Loucy (cell line): ENCODE measurements at regions not wholly inside any gene's neighbourhood (a gene's known extent, or its start where the extent isn't known, plus 50 kb on each side); places are given as distances from the start of the nearest gene placed in this dataset.

ENCODE experiments used
- H2AFZ ChIP-seq: fragments of 200-600 bp; sonication (generic); 2 replicates; pipeline ENCODE4 v1.6.0; 2016; ENCODE audit warnings: antibody characterized with exemption, mild to moderate bottlenecking, low read length, moderate library complexity
- H3F3A ChIP-seq: fragments of 200-600 bp; 2 replicates; pipeline ENCODE4 v1.6.0; 2016; ENCODE audit warnings: antibody characterized with exemption, low read depth, mild to moderate bottlenecking
- H3K27me3 ChIP-seq: fragments of 200-600 bp; sonication (generic); 2 replicates; pipeline ENCODE4 v1.6.1; 2014; ENCODE audit warnings: low read length, mild to moderate bottlenecking; ENCODE audit not compliant: insufficient read depth, poor library complexity, severe bottlenecking
- H3K36me3 ChIP-seq: fragments of 200-600 bp; sonication (generic); 2 replicates; pipeline ENCODE4 v1.6.1; 2016; ENCODE audit warnings: low read length; ENCODE audit not compliant: insufficient read depth
- H3K4me1 ChIP-seq: fragments of 200-600 bp; sonication (generic); 2 replicates; pipeline ENCODE4 v1.5.1; 2014; ENCODE audit warnings: low read length, mild to moderate bottlenecking; ENCODE audit not compliant: insufficient read depth, poor library complexity, severe bottlenecking
- H3K4me2 ChIP-seq: fragments of 200-600 bp; sonication (generic); 2 replicates; pipeline ENCODE4 v1.6.0; 2014; ENCODE audit warnings: antibody characterized with exemption, low read length, low read depth, mild to moderate bottlenecking; ENCODE audit not compliant: poor library complexity, severe bottlenecking
- H3K4me3 ChIP-seq: fragments of 200-600 bp; sonication (generic); 2 replicates; pipeline ENCODE4 v1.5.1; 2014; ENCODE audit warnings: low read length, mild to moderate bottlenecking, mixed read lengths; ENCODE audit not compliant: poor library complexity, severe bottlenecking
- H3K79me2 ChIP-seq: fragments of 200-600 bp; sonication (generic); 2 replicates; pipeline ENCODE4 v1.6.1; 2014; ENCODE audit warnings: low read length; ENCODE audit not compliant: insufficient read depth
- H3K9ac ChIP-seq: fragments of 200-600 bp; sonication (generic); 2 replicates; pipeline ENCODE4 v1.6.0; 2014; ENCODE audit warnings: mild to moderate bottlenecking, low read depth, low read length, moderate library complexity; ENCODE audit not compliant: poor library complexity, severe bottlenecking
- H3K9me2 ChIP-seq: fragments of 200-600 bp; sonication (generic); replicated peaks from 2 replicates; pipeline ENCODE4 v1.6.1; 2016; ENCODE audit warnings: low read depth, low read length, mixed read lengths
- H3K9me3 ChIP-seq: fragments of 200-600 bp; sonication (generic); 2 replicates; pipeline ENCODE4 v1.6.1; 2014; ENCODE audit warnings: mild to moderate bottlenecking, antibody characterized with exemption, low read length, low read depth; ENCODE audit not compliant: insufficient read depth
- H4K20me1 ChIP-seq: fragments of 200-600 bp; sonication (generic); 2 replicates; pipeline ENCODE4 v1.6.0; 2014; ENCODE audit warnings: antibody characterized with exemption, low read length, mild to moderate bottlenecking; ENCODE audit not compliant: insufficient read depth, poor library complexity, severe bottlenecking
- EZH2phosphoT487 ChIP-seq: fragments of 200-600 bp; IDR thresholded peaks from 2 replicates; pipeline ENCODE4 v1.6.1; 2018; ENCODE audit warnings: antibody characterized with exemption, mild to moderate bottlenecking, moderate library complexity, borderline replicate concordance
- TF ChIP-seq, protein P1 (sequence below): fragments of 200-600 bp; sonication (generic); conservative IDR thresholded peaks from 2 replicates; pipeline ENCODE4 v1.5.1; 2014; ENCODE audit warnings: mild to moderate bottlenecking, antibody characterized with exemption, low read length

DNA sequence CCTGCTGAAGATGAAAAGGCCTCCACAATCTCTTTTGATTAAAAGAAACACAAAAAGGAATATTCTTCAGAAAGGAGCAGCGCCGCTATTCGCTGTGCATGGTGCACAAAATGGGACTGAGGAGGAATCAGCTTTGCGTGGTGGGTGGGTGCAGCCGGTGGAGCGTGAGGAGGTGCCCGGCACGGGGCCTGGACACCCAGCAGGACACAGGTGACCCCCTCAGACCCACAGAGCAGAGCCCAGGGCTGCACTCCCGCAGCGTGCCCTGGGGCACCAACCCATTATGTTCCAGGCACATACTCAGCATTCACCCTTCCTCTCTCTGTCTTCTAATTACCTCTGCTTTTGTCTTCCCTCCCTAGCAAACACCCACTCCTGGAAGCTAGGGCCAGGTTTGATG is 238.0 kb upstream of the PPP2R2D start:
- H3K9me2 ChIP-seq: no peaks in the 10 kb centered on the region
- no peaks in the 10 kb centered on the region for H3K27me3 ChIP-seq
- H3K36me3 ChIP-seq: no peaks in the 10 kb centered on the region
- H3K9me3 ChIP-seq: peaks cover 2% of the 10 kb centered on the region; the same call in 1 of the 2 replicates
- no peaks in the 10 kb centered on the region for H3F3A ChIP-seq
- TF ChIP-seq, protein P1, sequence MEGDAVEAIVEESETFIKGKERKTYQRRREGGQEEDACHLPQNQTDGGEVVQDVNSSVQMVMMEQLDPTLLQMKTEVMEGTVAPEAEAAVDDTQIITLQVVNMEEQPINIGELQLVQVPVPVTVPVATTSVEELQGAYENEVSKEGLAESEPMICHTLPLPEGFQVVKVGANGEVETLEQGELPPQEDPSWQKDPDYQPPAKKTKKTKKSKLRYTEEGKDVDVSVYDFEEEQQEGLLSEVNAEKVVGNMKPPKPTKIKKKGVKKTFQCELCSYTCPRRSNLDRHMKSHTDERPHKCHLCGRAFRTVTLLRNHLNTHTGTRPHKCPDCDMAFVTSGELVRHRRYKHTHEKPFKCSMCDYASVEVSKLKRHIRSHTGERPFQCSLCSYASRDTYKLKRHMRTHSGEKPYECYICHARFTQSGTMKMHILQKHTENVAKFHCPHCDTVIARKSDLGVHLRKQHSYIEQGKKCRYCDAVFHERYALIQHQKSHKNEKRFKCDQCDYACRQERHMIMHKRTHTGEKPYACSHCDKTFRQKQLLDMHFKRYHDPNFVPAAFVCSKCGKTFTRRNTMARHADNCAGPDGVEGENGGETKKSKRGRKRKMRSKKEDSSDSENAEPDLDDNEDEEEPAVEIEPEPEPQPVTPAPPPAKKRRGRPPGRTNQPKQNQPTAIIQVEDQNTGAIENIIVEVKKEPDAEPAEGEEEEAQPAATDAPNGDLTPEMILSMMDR: no peak
- no peak for TF ChIP-seq EZH2phosphoT487
- no peak overlapping the region for H3K9ac ChIP-seq
- no peak overlapping the region for H3K4me3 ChIP-seq
- H4K20me1 ChIP-seq: no peaks in the 10 kb centered on the region
- no peaks in the 10 kb centered on the region for H3K4me1 ChIP-seq
- H3K4me2 ChIP-seq: no peak overlapping the region
- no peaks in the 10 kb centered on the region for H3K79me2 ChIP-seq
- H2AFZ ChIP-seq: no peak overlapping the region

DNA sequence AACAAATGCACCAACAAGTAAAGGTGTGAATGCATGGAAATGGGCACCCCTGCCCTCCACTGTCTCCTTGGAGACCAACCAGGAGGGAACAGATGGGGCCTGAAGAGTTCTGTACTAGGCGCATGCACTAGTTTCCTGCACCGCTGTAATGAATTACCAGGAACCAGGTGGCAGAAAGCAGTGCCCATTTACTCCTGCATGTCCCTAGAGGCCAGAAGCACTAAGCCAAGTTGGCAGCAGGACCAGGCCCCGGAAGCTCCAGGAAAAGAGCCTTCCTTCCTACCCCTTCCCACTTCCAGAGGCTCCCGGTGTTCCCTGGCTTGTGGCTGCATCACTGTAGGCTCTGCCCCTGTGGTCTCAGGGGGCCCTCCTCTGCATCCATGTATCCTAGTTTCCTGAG is 237.5 kb upstream of the PPP2R2D start:
- Histone ChIP-seq H3K36me3 (no peaks in the 10 kb centered on the region), H4K20me1 (no peaks in the 10 kb centered on the region), H3F3A (no peaks in the 10 kb centered on the region), H3K27me3 (no peaks in the 10 kb centered on the region), H3K4me3 (no peak overlapping the region), H3K4me1 (no peaks in the 10 kb centered on the region), H2AFZ (no peak overlapping the region), H3K9ac (no peak overlapping the region), H3K4me2 (no peak overlapping the region), H3K9me2 (no peaks in the 10 kb centered on the region), H3K79me2 (no peaks in the 10 kb centered on the region), H3K9me3 (peaks cover 2% of the 10 kb centered on the region; the same call in 1 of the 2 replicates)
- TF ChIP-seq EZH2phosphoT487: no peak
- TF ChIP-seq, protein P1: no peak

DNA sequence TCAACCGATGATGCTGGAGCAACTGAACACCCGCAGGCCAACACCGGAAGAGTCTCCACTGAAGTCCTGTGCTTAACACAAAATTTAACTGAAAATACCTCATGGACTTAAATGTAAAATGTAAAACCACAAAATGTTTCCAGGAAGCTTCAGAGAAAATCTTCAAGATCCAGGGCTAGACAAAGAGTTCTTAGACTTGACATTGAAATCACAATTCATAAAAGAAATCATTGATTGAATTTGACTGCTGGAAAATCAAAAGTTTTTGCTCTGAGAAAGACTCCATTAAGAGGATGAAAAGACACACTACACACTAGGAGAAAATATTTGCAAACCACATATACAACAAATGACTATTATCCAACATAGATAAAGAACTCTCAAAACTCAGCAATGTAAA is 234.7 kb upstream of the PPP2R2D start:
- H3K9ac ChIP-seq: no peak overlapping the region
- no peak overlapping the region for H3K4me2 ChIP-seq
- no peaks in the 10 kb centered on the region for H3K79me2 ChIP-seq
- TF ChIP-seq, protein P1: no peak
- TF ChIP-seq EZH2phosphoT487: no peak
- H3K27me3 ChIP-seq: no peaks in the 10 kb centered on the region
- no peak overlapping the region for H3K4me3 ChIP-seq
- no peaks in the 10 kb centered on the region; the same call in 1 of the 2 replicates for H3K9me3 ChIP-seq
- H3K9me2 ChIP-seq: no peaks in the 10 kb centered on the region
- no peaks in the 10 kb centered on the region for H3F3A ChIP-seq
- no peaks in the 10 kb centered on the region for H3K36me3 ChIP-seq
- H3K4me1 ChIP-seq: no peaks in the 10 kb centered on the region
- no peaks in the 10 kb centered on the region for H4K20me1 ChIP-seq
- H2AFZ ChIP-seq: no peak overlapping the region
